ENCODE measurements at regions not wholly inside any gene's neighbourhood (a gene's known extent, or its start where the extent isn't known, plus 50 kb on each side); places are given as distances from the start of the nearest gene placed in this dataset.
A peak's percentile ranks its signal among the peaks of the same experiment; 100 is the strongest.

DNA sequence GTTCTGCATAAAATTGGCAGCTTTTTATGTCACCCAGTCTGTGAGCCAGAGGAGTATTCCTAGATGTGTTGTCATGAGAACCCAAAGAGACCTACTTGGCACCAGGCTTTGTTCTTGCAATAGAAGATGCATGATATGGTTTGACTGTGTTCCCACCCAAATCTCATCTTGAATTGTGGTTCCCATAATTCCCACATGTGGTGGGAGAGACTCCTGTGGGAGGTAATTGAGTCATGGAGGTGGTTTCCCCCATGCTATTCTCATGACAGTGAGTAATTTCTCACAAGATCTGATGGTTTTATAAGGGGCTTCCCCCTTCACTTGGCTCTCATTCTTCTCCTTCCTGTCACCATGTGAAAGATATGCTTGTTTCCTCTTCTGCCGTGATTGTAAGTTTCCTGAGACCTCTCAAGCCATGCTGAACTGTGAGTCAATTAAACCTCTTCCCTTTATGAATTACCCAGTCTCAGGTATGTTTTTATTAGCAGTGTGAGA lies 572.0 kb upstream of the ATP2B1 start:
- TF ChIP-seq, protein P1, sequence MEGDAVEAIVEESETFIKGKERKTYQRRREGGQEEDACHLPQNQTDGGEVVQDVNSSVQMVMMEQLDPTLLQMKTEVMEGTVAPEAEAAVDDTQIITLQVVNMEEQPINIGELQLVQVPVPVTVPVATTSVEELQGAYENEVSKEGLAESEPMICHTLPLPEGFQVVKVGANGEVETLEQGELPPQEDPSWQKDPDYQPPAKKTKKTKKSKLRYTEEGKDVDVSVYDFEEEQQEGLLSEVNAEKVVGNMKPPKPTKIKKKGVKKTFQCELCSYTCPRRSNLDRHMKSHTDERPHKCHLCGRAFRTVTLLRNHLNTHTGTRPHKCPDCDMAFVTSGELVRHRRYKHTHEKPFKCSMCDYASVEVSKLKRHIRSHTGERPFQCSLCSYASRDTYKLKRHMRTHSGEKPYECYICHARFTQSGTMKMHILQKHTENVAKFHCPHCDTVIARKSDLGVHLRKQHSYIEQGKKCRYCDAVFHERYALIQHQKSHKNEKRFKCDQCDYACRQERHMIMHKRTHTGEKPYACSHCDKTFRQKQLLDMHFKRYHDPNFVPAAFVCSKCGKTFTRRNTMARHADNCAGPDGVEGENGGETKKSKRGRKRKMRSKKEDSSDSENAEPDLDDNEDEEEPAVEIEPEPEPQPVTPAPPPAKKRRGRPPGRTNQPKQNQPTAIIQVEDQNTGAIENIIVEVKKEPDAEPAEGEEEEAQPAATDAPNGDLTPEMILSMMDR (IDR thresholded peaks at IDR 0.05; ENCODE audit: low read depth, low read length, missing control alignments): no peak
- peak; percentile 70 for DNase-seq (ENCODE audit: low read depth)
- in situ Hi-C loops (cut with HindIII; ENCODE audit: low sequenced_read_pairs): no loop called here
- H3K4me3 ChIP-seq (ENCODE audit: low read depth, low read length): no peak overlapping the region

DNA sequence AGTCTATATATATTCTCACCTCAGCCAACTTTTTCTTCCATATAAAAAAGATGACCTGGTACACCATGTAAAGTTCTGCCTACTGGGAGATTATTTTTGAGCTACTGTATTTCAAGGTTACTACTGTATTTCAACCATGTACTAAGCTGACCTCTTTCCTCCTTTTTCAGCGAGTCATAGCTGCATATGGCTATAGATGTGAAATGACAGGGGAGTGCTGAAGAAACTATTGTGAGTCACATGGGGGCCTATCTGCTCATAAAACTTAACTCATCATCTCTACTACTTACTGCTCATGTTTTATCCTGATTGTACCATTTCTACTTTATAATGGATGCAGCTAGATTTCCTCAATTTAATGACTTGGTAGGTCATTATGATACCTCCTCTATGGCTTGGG lies 571.4 kb upstream of the ATP2B1 start:
- in situ Hi-C loops (cut with HindIII; ENCODE audit: low sequenced_read_pairs): no loop called here
- no peak overlapping the region for H3K4me3 ChIP-seq (ENCODE audit: low read depth, low read length)
- TF ChIP-seq, protein P1 (IDR thresholded peaks at IDR 0.05; ENCODE audit: low read depth, low read length, missing control alignments): no peak
- DNase-seq (ENCODE audit: low read depth): no peak

DNA sequence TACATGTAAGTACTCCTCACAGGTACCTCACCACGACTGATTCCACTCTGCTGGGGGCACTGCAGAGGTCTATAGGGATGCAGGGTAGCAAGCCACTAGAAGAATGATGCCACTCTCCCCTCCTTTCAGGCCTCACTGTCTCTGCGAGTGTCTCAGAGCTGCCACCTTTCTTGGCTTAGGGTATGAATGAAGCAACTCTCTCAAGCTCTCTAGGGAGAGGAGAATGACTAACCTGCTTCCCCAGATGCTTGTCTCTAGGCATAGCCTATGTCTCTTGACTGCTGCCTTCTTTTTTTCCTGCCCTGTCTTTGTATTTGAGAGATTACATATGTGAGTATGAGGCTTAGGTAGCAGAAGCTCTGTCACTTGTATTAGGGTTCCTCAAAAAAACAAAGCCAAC lies 566.5 kb upstream of the ATP2B1 start:
- in situ Hi-C loops (cut with HindIII; ENCODE audit: low sequenced_read_pairs): no loop called here
- H3K4me3 ChIP-seq (ENCODE audit: low read depth, low read length): no peak overlapping the region
- TF ChIP-seq, protein P1 (IDR thresholded peaks at IDR 0.05; ENCODE audit: low read depth, low read length, missing control alignments): no peak
- no peak for DNase-seq (ENCODE audit: low read depth)

DNA sequence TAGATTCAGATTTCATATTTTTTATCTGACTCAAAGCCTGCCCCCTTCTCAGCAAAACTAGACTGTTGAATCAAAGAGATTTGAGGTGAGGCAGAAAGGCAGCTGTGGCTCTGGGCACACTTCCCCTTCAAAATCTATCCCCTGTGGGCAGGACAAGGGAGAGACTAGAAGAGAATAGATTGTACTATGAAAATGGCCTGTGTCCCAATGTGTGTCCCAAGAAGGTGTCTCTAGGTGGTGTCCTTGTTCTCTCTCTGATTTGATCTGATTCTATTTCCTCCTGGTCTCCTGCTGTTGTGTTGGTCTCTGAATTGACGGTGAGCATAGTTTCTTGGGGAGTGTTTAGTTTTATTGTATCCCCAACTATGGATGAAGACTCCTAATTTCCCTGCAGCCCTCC lies 565.8 kb upstream of the ATP2B1 start:
- H3K4me3 ChIP-seq (ENCODE audit: low read depth, low read length): no peak overlapping the region
- TF ChIP-seq, protein P1 (IDR thresholded peaks at IDR 0.05; ENCODE audit: low read depth, low read length, missing control alignments): no peak
- in situ Hi-C loops (cut with HindIII; ENCODE audit: low sequenced_read_pairs): no loop called here
- no peak for DNase-seq (ENCODE audit: low read depth)

DNA sequence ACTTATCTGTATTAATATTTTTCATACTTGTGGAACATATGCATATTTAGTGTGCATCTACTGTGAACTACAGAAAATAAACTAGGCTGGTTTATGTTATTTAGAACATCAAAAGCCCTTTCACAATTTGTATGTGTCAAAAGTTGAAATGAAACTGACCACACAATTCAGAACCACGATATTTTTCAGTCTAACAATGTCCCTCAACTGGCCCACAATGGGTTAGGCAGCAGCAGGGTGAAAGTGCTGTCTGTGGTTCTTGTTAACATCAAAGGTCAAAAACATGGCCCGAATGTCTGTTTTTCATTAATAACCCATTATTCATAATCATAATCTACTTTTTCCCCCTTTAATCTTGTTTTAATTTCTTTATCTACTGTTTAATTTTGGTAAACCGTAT lies 559.9 kb upstream of the ATP2B1 start:
- TF ChIP-seq, protein P1 (IDR thresholded peaks at IDR 0.05; ENCODE audit: low read depth, low read length, missing control alignments): no peak
- no peak for DNase-seq (ENCODE audit: low read depth)
- in situ Hi-C loops (cut with HindIII; ENCODE audit: low sequenced_read_pairs): no loop called here
- no peak overlapping the region for H3K4me3 ChIP-seq (ENCODE audit: low read depth, low read length)

DNA sequence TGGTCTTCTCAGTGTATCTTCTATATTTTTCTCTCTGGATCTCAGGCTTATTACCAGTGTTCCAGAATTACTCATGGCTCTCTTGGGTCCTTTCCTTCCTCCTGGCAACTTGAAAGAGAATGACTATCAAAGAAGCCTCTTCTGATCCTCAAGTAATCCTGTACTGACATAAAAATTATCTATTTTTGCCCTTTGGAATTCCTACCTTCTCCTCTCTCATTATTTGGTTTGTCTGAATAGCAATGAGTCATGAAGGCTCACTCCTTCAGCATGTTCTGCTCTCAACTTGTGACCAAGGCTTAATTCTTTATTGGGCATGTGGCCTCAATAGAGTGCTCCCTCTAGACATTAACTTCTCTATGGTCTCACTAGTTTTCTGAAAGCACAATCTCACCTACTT lies 553.6 kb upstream of the ATP2B1 start:
- TF ChIP-seq, protein P1 (IDR thresholded peaks at IDR 0.05; ENCODE audit: low read depth, low read length, missing control alignments): no peak
- no peak overlapping the region for H3K4me3 ChIP-seq (ENCODE audit: low read depth, low read length)
- no peak for DNase-seq (ENCODE audit: low read depth)
- in situ Hi-C loops (cut with HindIII; ENCODE audit: low sequenced_read_pairs): no loop called here

DNA sequence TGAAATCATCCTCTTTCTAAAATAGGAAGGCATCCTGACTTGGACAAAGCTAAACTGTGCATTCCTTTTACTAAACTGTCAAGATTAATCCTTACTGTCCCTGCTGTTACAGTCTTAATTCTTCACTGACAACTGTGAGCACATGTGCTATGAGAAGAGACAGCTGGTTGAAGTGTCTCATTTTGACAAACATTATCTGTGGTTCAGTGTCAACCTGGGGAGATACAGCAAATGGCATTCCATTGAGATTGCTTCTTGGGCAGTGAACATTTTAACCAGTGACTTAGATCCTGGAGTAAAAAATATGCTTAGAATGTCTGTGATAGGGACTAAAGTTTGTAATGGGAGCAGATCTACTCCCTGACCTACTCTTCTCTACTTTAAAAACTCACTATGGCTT lies 552.6 kb upstream of the ATP2B1 start:
- in situ Hi-C loops (cut with HindIII; ENCODE audit: low sequenced_read_pairs): no loop called here
- no peak for DNase-seq (ENCODE audit: low read depth)
- no peak overlapping the region for H3K4me3 ChIP-seq (ENCODE audit: low read depth, low read length)
- TF ChIP-seq, protein P1 (IDR thresholded peaks at IDR 0.05; ENCODE audit: low read depth, low read length, missing control alignments): no peak

Data from astrocyte of the cerebellum (primary cell).